DND-41 (cell line): ENCODE measurements at regions not wholly inside any gene's neighbourhood (a gene's known extent, or its start where the extent isn't known, plus 50 kb on each side); places are given as distances from the start of the nearest gene placed in this dataset.

Experiments
- EZH2 ChIP-seq: IDR thresholded peaks from 3 replicates; pipeline ENCODE4 v1.6.1; 2012; ENCODE audit warnings: borderline replicate concordance, low read depth, mild to moderate bottlenecking, moderate library complexity, low read length, inconsistent platforms; ENCODE audit not compliant: severe bottlenecking
- TF ChIP-seq, protein P1 (sequence below): IDR thresholded peaks from 2 replicates; pipeline ENCODE4 v1.5.1; 2012; ENCODE audit warnings: borderline replicate concordance, low read length, moderate library complexity, mild to moderate bottlenecking; ENCODE audit not compliant: poor library complexity, severe bottlenecking; ENCODE audit errors: extremely low read depth

DNA sequence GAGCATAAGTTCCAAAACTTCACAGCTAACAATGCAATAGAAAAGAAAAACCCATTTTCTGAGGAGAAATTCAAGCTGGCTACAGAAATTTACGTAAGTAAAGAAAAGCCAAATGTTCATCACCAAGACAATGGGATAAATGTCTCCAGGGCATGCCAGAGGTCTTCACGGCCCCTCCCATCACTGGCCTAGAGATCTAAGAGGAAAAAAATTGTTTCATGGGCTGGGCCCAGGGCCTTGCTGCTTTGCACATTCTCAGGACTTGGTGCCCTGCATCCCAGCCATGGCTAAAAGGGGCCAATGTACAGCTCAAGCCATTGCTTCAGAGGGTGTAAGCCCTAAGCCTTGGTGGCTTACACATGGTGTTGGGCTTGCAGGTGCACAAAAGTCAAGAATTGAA lies 443.6 kb downstream of the ELAVL2 start:
- TF ChIP-seq, protein P1, sequence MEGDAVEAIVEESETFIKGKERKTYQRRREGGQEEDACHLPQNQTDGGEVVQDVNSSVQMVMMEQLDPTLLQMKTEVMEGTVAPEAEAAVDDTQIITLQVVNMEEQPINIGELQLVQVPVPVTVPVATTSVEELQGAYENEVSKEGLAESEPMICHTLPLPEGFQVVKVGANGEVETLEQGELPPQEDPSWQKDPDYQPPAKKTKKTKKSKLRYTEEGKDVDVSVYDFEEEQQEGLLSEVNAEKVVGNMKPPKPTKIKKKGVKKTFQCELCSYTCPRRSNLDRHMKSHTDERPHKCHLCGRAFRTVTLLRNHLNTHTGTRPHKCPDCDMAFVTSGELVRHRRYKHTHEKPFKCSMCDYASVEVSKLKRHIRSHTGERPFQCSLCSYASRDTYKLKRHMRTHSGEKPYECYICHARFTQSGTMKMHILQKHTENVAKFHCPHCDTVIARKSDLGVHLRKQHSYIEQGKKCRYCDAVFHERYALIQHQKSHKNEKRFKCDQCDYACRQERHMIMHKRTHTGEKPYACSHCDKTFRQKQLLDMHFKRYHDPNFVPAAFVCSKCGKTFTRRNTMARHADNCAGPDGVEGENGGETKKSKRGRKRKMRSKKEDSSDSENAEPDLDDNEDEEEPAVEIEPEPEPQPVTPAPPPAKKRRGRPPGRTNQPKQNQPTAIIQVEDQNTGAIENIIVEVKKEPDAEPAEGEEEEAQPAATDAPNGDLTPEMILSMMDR, result no peak
- TF ChIP-seq EZH2, result no peak
